ENCODE measurements at regions not wholly inside any gene's neighbourhood (a gene's known extent, or its start where the extent isn't known, plus 50 kb on each side); places are given as distances from the start of the nearest gene placed in this dataset.

GRCh38 chr2:220424561-220424960 lies 797.1 kb downstream of the SLC4A3 start:
- DNase-seq (ENCODE audit: extremely low spot score): no peak
- TF ChIP-seq, protein P1, sequence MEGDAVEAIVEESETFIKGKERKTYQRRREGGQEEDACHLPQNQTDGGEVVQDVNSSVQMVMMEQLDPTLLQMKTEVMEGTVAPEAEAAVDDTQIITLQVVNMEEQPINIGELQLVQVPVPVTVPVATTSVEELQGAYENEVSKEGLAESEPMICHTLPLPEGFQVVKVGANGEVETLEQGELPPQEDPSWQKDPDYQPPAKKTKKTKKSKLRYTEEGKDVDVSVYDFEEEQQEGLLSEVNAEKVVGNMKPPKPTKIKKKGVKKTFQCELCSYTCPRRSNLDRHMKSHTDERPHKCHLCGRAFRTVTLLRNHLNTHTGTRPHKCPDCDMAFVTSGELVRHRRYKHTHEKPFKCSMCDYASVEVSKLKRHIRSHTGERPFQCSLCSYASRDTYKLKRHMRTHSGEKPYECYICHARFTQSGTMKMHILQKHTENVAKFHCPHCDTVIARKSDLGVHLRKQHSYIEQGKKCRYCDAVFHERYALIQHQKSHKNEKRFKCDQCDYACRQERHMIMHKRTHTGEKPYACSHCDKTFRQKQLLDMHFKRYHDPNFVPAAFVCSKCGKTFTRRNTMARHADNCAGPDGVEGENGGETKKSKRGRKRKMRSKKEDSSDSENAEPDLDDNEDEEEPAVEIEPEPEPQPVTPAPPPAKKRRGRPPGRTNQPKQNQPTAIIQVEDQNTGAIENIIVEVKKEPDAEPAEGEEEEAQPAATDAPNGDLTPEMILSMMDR (IDR thresholded peaks at IDR 0.05; ENCODE audit: control extremely low read depth, extremely low read depth, low read depth, missing control alignments): no peak
- ChIA-PET CTCF (no interaction called here), POLR2A (no interaction called here)

DNA sequence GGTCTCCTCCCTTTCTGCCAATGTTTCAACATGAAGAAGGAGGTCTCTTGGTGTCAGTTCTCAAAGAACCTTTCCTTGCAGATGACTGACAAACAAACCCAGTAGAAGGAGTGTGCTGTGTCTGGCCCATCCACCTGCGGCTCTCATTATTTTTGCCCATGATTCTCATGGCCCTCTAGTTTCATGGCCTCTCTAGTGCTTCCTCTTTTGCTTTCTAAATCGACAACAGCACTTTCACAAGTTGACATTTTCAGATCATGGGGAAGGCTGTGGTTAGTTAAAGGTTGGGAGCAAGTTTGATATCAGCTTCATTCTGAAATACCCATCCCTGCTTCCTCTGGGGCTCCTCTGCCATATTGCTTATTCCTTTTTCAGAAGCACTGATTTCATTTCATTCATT lies 805.2 kb downstream of the SLC4A3 start:
- ChIA-PET POLR2A (no interaction called here), CTCF (interaction anchor here (1.2 kb wide), 1 partner anchor 12 kb away, joined by 3 read pairs; no protein-coding TSS in a partner anchor)
- TF ChIP-seq, protein P1 (IDR thresholded peaks at IDR 0.05; ENCODE audit: control extremely low read depth, extremely low read depth, low read depth, missing control alignments): no peak
- no peak for DNase-seq (ENCODE audit: extremely low spot score)

DNA sequence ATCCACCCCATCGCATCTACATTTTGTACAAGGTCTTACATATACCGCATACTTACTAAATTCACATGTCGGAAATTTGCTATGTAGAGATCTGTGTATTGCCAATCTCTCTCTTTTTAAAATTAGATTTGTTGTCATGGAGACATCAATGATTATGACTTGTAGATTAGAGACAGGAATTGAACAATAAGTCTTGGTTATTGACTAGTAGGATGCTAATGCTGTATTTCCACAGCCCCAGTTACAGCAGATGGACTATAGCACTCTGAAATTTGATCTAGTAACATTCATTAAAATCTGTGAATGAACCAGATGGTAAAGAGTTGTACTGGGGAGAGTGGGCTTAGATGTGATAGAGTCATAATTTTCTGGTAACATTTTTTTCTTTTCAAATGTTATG lies 805.7 kb downstream of the SLC4A3 start:
- POLR2A ChIA-PET: no interaction called here
- DNase-seq (ENCODE audit: extremely low spot score): no peak
- TF ChIP-seq, protein P1 (IDR thresholded peaks at IDR 0.05; ENCODE audit: control extremely low read depth, extremely low read depth, low read depth, missing control alignments): no peak
- CTCF ChIA-PET: no interaction called here

DNA sequence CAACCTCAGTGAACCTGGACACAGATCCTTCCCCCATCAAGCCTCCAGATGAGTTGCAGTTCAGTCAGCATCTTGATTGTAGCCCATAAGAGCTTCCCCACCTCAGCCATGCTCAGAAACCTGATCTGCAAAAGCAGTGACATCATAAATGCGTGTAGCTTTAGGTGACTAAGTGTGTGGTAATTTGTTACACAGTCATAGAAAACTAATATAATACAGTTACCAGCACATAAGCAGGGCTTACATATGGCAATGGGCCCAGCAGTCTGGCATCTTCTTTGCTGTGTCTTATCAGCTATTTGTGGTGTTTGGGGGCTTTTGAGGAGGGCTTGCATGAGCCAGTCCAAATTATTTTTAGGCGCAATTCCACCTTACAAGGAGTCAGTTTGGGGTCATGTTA lies 807.0 kb downstream of the SLC4A3 start:
- no peak for DNase-seq (ENCODE audit: extremely low spot score)
- POLR2A ChIA-PET: no interaction called here
- TF ChIP-seq, protein P1 (IDR thresholded peaks at IDR 0.05; ENCODE audit: control extremely low read depth, extremely low read depth, low read depth, missing control alignments): no peak
- CTCF ChIA-PET: interaction anchor here (1.2 kb wide), 1 partner anchor 15 kb away, joined by 3 read pairs; no protein-coding TSS in a partner anchor

- ChIA-PET POLR2A (no interaction called here), CTCF (no interaction called here)
Observed at GRCh38 chr2:220437938-220438337, 810.5 kb downstream of the SLC4A3 start.

GRCh38 chr2:220440731-220441130 lies 813.3 kb downstream of the SLC4A3 start:
- no peak for DNase-seq (ENCODE audit: extremely low spot score)
- ChIA-PET CTCF (no interaction called here), POLR2A (no interaction called here)
- TF ChIP-seq, protein P1 (IDR thresholded peaks at IDR 0.05; ENCODE audit: control extremely low read depth, extremely low read depth, low read depth, missing control alignments): no peak

More at GRCh38 chr2:220437938-220438337, 810.5 kb downstream of the SLC4A3 start:
- TF ChIP-seq, protein P1 (IDR thresholded peaks at IDR 0.05; ENCODE audit: control extremely low read depth, extremely low read depth, low read depth, missing control alignments): no peak
- no peak for DNase-seq (ENCODE audit: extremely low spot score)

DNA sequence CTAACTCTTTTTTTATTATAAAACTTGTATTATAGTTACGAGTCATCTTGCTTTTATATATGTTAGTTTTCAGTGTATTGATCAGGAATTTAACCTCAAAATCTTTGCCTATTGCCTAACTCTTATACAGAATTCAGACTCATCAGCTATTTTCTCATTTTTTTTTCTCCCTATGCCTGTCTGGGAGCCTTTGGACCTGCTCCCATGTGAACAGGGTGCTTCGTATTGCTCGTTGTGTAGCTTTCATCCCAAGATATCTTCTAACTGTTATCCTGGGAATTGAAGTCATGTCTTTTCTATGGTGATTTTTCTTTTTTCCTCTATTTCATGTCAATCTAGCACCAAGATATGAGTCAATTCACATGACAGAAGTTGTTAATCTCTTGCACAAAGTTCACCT lies 814.0 kb downstream of the SLC4A3 start:
- POLR2A ChIA-PET: no interaction called here
- TF ChIP-seq, protein P1 (IDR thresholded peaks at IDR 0.05; ENCODE audit: control extremely low read depth, extremely low read depth, low read depth, missing control alignments): no peak
- DNase-seq (ENCODE audit: extremely low spot score): no peak
- CTCF ChIA-PET: no interaction called here

All from GM10248 (cell line).